DND-41 (cell line): ENCODE measurements at regions not wholly inside any gene's neighbourhood (a gene's known extent, or its start where the extent isn't known, plus 50 kb on each side); places are given as distances from the start of the nearest gene placed in this dataset.

ENCODE experiments used
- ATAC-seq: fragments of 200-7000 bp; cut with Tn5 transposase; 3 replicates; pipeline ENCODE4 v1.9.1; 2021; ENCODE audit warnings: low read depth; ENCODE audit not compliant: insufficient read depth
- DNase-seq: peaks from one replicate; pipeline ENCODE4 v3.0.0-alpha.2; 2020
- H2AFZ ChIP-seq: 2 replicates; pipeline ENCODE4 v1.6.0; 2012; ENCODE audit warnings: low read depth, low read length
- H3K27ac ChIP-seq: 2 replicates; pipeline ENCODE4 v1.5.1; 2012; ENCODE audit warnings: low read length, inconsistent platforms
- H3K27me3 ChIP-seq: fragments of 200-600 bp; sonication (generic); 2 replicates; pipeline ENCODE4 v1.6.0; 2012; ENCODE audit warnings: low read length, mild to moderate bottlenecking, inconsistent platforms; ENCODE audit not compliant: insufficient read depth, poor library complexity
- H3K36me3 ChIP-seq: 2 replicates; pipeline ENCODE4 v1.5.1; 2012; ENCODE audit warnings: low read length, inconsistent platforms; ENCODE audit not compliant: insufficient read depth
- H3K4me1 ChIP-seq: 2 replicates; pipeline ENCODE4 v1.5.1; 2012; ENCODE audit warnings: mild to moderate bottlenecking, low read length; ENCODE audit not compliant: insufficient read depth
- H3K4me2 ChIP-seq: 2 replicates; pipeline ENCODE4 v1.6.0; 2012; ENCODE audit warnings: mild to moderate bottlenecking, moderate library complexity, low read length, inconsistent platforms; ENCODE audit not compliant: insufficient read depth
- H3K4me3 ChIP-seq, 2 experiments: fragments of 200-600 bp in 1 of 2; shearing (Covaris generic) in 1 of 2; 2 replicates each; pipeline ENCODE4 v1.5.1; 2012 to 2016; ENCODE audit warnings: inconsistent platforms in 2 of 2, low read length in 2 of 2, mild to moderate bottlenecking in 2 of 2, low read depth in 1 of 2, moderate library complexity in 1 of 2
- H3K79me2 ChIP-seq: 2 replicates; pipeline ENCODE4 v1.6.0; 2012; ENCODE audit warnings: low read length, inconsistent platforms; ENCODE audit not compliant: insufficient read depth
- H3K9ac ChIP-seq: 2 replicates; pipeline ENCODE4 v1.6.0; 2012; ENCODE audit warnings: low read depth, mild to moderate bottlenecking, inconsistent platforms, low read length, moderate library complexity
- H3K9me3 ChIP-seq: 2 replicates; pipeline ENCODE4 v1.5.1; 2012; ENCODE audit warnings: low read length, moderate library complexity, mild to moderate bottlenecking, inconsistent platforms; ENCODE audit not compliant: insufficient read depth, severe bottlenecking
- H4K20me1 ChIP-seq: 2 replicates; pipeline ENCODE4 v1.6.0; 2012; ENCODE audit warnings: low read length; ENCODE audit not compliant: insufficient read depth
- EZH2 ChIP-seq: IDR thresholded peaks from 3 replicates; pipeline ENCODE4 v1.6.1; 2012; ENCODE audit warnings: borderline replicate concordance, low read depth, mild to moderate bottlenecking, moderate library complexity, low read length, inconsistent platforms; ENCODE audit not compliant: severe bottlenecking
- TF ChIP-seq, protein P1 (sequence below): IDR thresholded peaks from 2 replicates; pipeline ENCODE4 v1.5.1; 2012; ENCODE audit warnings: borderline replicate concordance, low read length, moderate library complexity, mild to moderate bottlenecking; ENCODE audit not compliant: poor library complexity, severe bottlenecking; ENCODE audit errors: extremely low read depth

DNA sequence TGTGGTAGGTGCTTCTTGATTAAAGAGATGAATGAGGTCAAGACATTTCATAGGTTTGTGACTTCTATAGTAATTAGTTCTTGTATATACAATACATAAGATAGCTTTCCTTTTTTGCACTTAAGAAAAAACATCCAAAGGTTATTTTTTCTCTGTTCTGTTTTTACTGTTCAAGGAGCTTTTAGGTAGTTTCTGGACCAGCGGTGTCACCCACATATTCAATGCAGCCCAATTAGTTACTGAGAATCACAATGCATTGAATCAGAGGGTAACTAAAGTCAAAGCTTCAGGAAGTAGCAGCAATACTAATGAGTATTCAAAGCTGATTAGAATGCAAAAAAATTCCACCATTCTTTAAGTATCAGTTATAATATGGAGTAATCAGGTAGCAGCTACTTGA, 211.6 kb downstream of the SH2D1A start:
- no peaks in the 10 kb centered on the region for H3K36me3 ChIP-seq

DNA sequence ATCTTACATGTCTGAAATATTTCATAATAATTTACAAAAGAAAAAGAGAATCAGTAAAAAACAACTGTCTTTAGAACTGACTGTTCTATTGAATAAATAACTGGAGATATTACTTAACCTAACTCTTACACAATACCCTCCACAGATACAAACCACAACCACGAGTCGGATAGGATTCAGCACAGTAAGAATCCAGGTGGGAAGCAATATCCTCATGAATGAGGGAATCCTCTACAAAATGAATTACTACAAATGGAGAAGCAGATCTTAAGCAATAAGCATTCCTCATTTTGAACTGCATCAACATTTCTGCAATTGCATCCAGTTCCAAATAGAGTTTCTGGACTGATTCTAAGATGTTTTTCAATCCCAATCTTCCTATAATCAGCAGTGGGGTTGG, 227.1 kb downstream of the SH2D1A start:
- no peak for ATAC-seq
- no peak for TF ChIP-seq EZH2
- TF ChIP-seq, protein P1, sequence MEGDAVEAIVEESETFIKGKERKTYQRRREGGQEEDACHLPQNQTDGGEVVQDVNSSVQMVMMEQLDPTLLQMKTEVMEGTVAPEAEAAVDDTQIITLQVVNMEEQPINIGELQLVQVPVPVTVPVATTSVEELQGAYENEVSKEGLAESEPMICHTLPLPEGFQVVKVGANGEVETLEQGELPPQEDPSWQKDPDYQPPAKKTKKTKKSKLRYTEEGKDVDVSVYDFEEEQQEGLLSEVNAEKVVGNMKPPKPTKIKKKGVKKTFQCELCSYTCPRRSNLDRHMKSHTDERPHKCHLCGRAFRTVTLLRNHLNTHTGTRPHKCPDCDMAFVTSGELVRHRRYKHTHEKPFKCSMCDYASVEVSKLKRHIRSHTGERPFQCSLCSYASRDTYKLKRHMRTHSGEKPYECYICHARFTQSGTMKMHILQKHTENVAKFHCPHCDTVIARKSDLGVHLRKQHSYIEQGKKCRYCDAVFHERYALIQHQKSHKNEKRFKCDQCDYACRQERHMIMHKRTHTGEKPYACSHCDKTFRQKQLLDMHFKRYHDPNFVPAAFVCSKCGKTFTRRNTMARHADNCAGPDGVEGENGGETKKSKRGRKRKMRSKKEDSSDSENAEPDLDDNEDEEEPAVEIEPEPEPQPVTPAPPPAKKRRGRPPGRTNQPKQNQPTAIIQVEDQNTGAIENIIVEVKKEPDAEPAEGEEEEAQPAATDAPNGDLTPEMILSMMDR: no peak
- H3K27me3 ChIP-seq: no peaks in the 10 kb centered on the region

More for the DNA sequence above, 211.6 kb downstream of the SH2D1A start:
- H3K4me2 ChIP-seq: no peak overlapping the region
- TF ChIP-seq EZH2: no peak
- TF ChIP-seq, protein P1: no peak
- H3K4me1 ChIP-seq: no peaks in the 10 kb centered on the region
- no peak overlapping the region for H2AFZ ChIP-seq
- H3K9me3 ChIP-seq: no peaks in the 10 kb centered on the region
- no peak overlapping the region for H3K27ac ChIP-seq
- DNase-seq (no peak), ATAC-seq (no peak)
- no peaks in the 10 kb centered on the region for H4K20me1 ChIP-seq
- no peak overlapping the region for H3K4me3 ChIP-seq
- no peaks in the 10 kb centered on the region for H3K79me2 ChIP-seq
- no peak overlapping the region for H3K9ac ChIP-seq
- H3K27me3 ChIP-seq: no peaks in the 10 kb centered on the region

DNA sequence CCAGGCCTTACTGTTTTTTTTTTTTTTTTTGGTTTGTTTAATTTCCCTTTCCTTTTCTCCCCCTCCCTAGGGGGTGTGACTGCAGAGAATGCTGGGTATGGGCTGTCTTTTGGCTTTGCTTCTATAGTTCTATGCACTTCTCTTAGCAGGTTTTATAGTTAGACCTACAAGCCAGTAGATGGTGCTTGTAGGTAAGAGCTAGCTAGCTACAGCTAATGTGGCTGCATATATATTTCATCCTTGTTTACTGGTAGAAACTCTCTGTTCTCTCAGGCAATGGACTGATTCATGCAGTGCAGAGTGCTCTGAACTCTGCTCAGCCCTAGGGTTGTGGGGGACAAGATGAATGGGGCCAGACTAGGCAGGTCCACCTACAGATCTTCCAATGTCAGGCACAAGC, 246.4 kb downstream of the SH2D1A start:
- H3K27me3 ChIP-seq: no peaks in the 10 kb centered on the region
- TF ChIP-seq EZH2: no peak
- TF ChIP-seq, protein P1: no peak
- H3K27ac ChIP-seq: no peak overlapping the region

More for the DNA sequence above, 227.1 kb downstream of the SH2D1A start:
- H3K4me1 ChIP-seq: no peaks in the 10 kb centered on the region
- H3K36me3 ChIP-seq: no peaks in the 10 kb centered on the region
- H3K4me3 ChIP-seq: no peak overlapping the region
- H3K9ac ChIP-seq: no peak overlapping the region
- DNase-seq: no peak
- H3K9me3 ChIP-seq: no peaks in the 10 kb centered on the region
- H3K79me2 ChIP-seq: no peaks in the 10 kb centered on the region
- H2AFZ ChIP-seq: no peak overlapping the region
- H3K27ac ChIP-seq: no peak overlapping the region
- H4K20me1 ChIP-seq: no peaks in the 10 kb centered on the region
- no peak overlapping the region for H3K4me2 ChIP-seq

DNA sequence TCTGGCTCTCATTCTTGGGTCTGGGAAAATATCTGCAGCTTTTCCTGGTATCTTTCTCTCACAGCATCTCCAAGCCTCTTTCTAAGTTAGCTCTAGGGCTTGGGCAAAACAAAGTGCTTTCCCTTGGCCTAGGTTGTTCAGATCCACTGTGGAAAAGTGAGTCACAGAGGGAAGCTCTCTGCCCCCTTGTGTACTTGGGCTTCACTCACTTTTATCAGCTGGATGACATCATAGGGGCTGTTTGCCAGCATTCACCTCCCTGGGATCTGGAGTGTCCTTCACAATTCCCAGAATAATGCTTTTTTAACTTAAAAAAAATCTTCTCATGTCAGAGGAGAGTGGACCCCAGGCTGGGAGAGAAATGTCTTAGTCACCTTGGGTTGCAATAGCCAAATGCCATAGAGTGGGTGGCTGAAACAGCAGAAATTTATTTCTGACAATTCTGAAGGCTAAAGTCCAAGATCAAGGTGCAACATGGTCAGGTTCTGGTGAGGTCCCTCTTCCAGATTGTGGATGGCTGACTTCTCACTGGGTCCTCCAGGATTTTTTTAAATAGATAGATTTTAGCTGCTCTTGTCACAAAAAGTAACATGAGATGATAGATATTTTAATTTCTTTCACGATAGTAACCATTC, 247.8 kb downstream of the SH2D1A start:
- ATAC-seq: no peak
- H3K9me3 ChIP-seq: no peaks in the 10 kb centered on the region

More for the DNA sequence above, 246.4 kb downstream of the SH2D1A start:
- Histone ChIP-seq H3K79me2 (no peaks in the 10 kb centered on the region), H3K4me2 (no peak overlapping the region), H3K36me3 (no peaks in the 10 kb centered on the region), H3K4me1 (no peaks in the 10 kb centered on the region), H3K9me3 (no peaks in the 10 kb centered on the region), H3K9ac (no peak overlapping the region), H4K20me1 (no peaks in the 10 kb centered on the region), H3K4me3 (no peak overlapping the region), H2AFZ (no peak overlapping the region; the same call in 1 of the 2 replicates)
- no peak for ATAC-seq
- no peak for DNase-seq

More for the DNA sequence above, 247.8 kb downstream of the SH2D1A start:
- Histone ChIP-seq H3K4me1 (no peaks in the 10 kb centered on the region), H3K79me2 (no peaks in the 10 kb centered on the region), H3K9ac (no peak overlapping the region), H3K27ac (no peak overlapping the region), H3K4me3 (no peak overlapping the region), H4K20me1 (no peaks in the 10 kb centered on the region), H3K36me3 (no peaks in the 10 kb centered on the region), H2AFZ (no peak overlapping the region), H3K4me2 (no peak overlapping the region), H3K27me3 (no peaks in the 10 kb centered on the region)
- no peak for DNase-seq
- no peak for TF ChIP-seq EZH2
- TF ChIP-seq, protein P1: no peak
